ENCODE measurements at regions not wholly inside any gene's neighbourhood (a gene's known extent, or its start where the extent isn't known, plus 50 kb on each side); places are given as distances from the start of the nearest gene placed in this dataset.
A peak's percentile ranks its signal among the peaks of the same experiment; 100 is the strongest.

GRCh38 chr12:116650585-116651087, 87.2 kb downstream of the SPRING1 start:
- in situ Hi-C loops (cut with HindIII; ENCODE audit: low pct_ligation_motif_present, low sequenced_read_pairs) = no loop called here
- Histone ChIP-seq H3K4me3 (ENCODE audit: low read depth, low read length) (no peak overlapping the region), H3K27ac (no peak overlapping the region), H3K36me3 (replicated peaks) (no peaks in the 10 kb centered on the region), H3K27me3 (replicated peaks) (no peaks in the 10 kb centered on the region)
- no peak for TF ChIP-seq CTCF (IDR thresholded peaks at IDR 0.05; ENCODE audit: low read depth, low read length, missing control alignments)
- peak; percentile 25 for DNase-seq

- no peak for TF ChIP-seq CTCF (IDR thresholded peaks at IDR 0.05; ENCODE audit: low read depth, low read length, missing control alignments)
These were observed 87.8 kb downstream of the SPRING1 start for GRCh38 chr12:116650062-116650461.

GRCh38 chr12:116647813-116648212, 88.6 kb downstream of the MAP1LC3B2 start:
- no peak overlapping the region for H3K27ac ChIP-seq
- no peak for DNase-seq
- no peaks in the 10 kb centered on the region for H3K36me3 ChIP-seq (replicated peaks)
- no peaks in the 10 kb centered on the region for H3K27me3 ChIP-seq (replicated peaks)
- no peak overlapping the region for H3K4me3 ChIP-seq (ENCODE audit: low read depth, low read length)
- TF ChIP-seq CTCF (IDR thresholded peaks at IDR 0.05; ENCODE audit: low read depth, low read length, missing control alignments) = no peak
- in situ Hi-C loops (cut with HindIII; ENCODE audit: low pct_ligation_motif_present, low sequenced_read_pairs) = no loop called here

More at GRCh38 chr12:116650062-116650461, 87.8 kb downstream of the SPRING1 start:
- DNase-seq = no peak
- no peaks in the 10 kb centered on the region for H3K36me3 ChIP-seq (replicated peaks)
- H3K4me3 ChIP-seq (ENCODE audit: low read depth, low read length) = no peak overlapping the region
- H3K27ac ChIP-seq = no peak overlapping the region
- in situ Hi-C loops (cut with HindIII; ENCODE audit: low pct_ligation_motif_present, low sequenced_read_pairs) = no loop called here
- no peaks in the 10 kb centered on the region for H3K27me3 ChIP-seq (replicated peaks)

- no peak for DNase-seq
- Histone ChIP-seq H3K27ac (no peak overlapping the region), H3K36me3 (replicated peaks) (no peaks in the 10 kb centered on the region), H3K27me3 (replicated peaks) (no peaks in the 10 kb centered on the region), H3K4me3 (ENCODE audit: low read depth, low read length) (no peak overlapping the region)
- in situ Hi-C loops (cut with HindIII; ENCODE audit: low pct_ligation_motif_present, low sequenced_read_pairs) = no loop called here
- TF ChIP-seq CTCF (IDR thresholded peaks at IDR 0.05; ENCODE audit: low read depth, low read length, missing control alignments) = no peak
These were observed 87.7 kb downstream of the MAP1LC3B2 start for GRCh38 chr12:116646901-116647300.

- no peak for DNase-seq
- TF ChIP-seq CTCF (IDR thresholded peaks at IDR 0.05; ENCODE audit: low read depth, low read length, missing control alignments) = no peak
- Histone ChIP-seq H3K27me3 (replicated peaks) (no peaks in the 10 kb centered on the region), H3K4me3 (ENCODE audit: low read depth, low read length) (no peak overlapping the region), H3K27ac (no peak overlapping the region), H3K36me3 (replicated peaks) (no peaks in the 10 kb centered on the region)
- in situ Hi-C loops (cut with HindIII; ENCODE audit: low pct_ligation_motif_present, low sequenced_read_pairs) = no loop called here
These were observed 85.6 kb downstream of the MAP1LC3B2 start for GRCh38 chr12:116644806-116645205.

- no peak overlapping the region for H3K27ac ChIP-seq
- DNase-seq = no peak
- no peak overlapping the region for H3K4me3 ChIP-seq (ENCODE audit: low read depth, low read length)
- no peaks in the 10 kb centered on the region for H3K36me3 ChIP-seq (replicated peaks)
- no peaks in the 10 kb centered on the region for H3K27me3 ChIP-seq (replicated peaks)
- no peak for TF ChIP-seq CTCF (IDR thresholded peaks at IDR 0.05; ENCODE audit: low read depth, low read length, missing control alignments)
- in situ Hi-C loops (cut with HindIII; ENCODE audit: low pct_ligation_motif_present, low sequenced_read_pairs) = no loop called here
These were observed 83.5 kb downstream of the MAP1LC3B2 start for GRCh38 chr12:116642683-116643082.
